Activated T-helper 1 cell treated with anti-CD3 and anti-CD28 coated beads, Interleukin-2, amount 50 U/mL, for 16 hours (primary cell): ENCODE measurements at regions not wholly inside any gene's neighbourhood (a gene's known extent, or its start where the extent isn't known, plus 50 kb on each side); places are given as distances from the start of the nearest gene placed in this dataset.

Source experiments
- DNase-seq, 2 donors: peaks; one replicate each; pipeline ENCODE4 v3.0.0-alpha.2; 2020; ENCODE audit warnings: low read depth in 1 of 2, low spot score in 1 of 2

GRCh38 chr3:43183456-43183855 lies 77.6 kb upstream of the POMGNT2 start:
- no peak for DNase-seq

- DNase-seq, result peak in 1 of 2 donors; percentile 23
Observed at GRCh38 chr3:43181202-43181821, 75.4 kb upstream of the POMGNT2 start.

GRCh38 chr3:43180694-43181093 lies 74.8 kb upstream of the POMGNT2 start:
- DNase-seq, result no peak

GRCh38 chr3:43180027-43180426 lies 74.1 kb upstream of the POMGNT2 start:
- no peak for DNase-seq

- DNase-seq, result no peak
Observed at GRCh38 chr3:43178891-43179366, 73.0 kb upstream of the POMGNT2 start.

- no peak for DNase-seq
Observed at GRCh38 chr3:43177085-43177484, 71.2 kb upstream of the POMGNT2 start.

GRCh38 chr3:43176666-43177065 lies 70.8 kb upstream of the POMGNT2 start:
- DNase-seq, result no peak

- DNase-seq, result no peak
Observed at GRCh38 chr3:43175541-43175940, 69.7 kb upstream of the POMGNT2 start.

- DNase-seq, result no peak
Observed at GRCh38 chr3:43173949-43174348, 68.1 kb upstream of the POMGNT2 start.

- DNase-seq, result no peak
Observed at GRCh38 chr3:43171748-43172147, 65.9 kb upstream of the POMGNT2 start.

DNA sequence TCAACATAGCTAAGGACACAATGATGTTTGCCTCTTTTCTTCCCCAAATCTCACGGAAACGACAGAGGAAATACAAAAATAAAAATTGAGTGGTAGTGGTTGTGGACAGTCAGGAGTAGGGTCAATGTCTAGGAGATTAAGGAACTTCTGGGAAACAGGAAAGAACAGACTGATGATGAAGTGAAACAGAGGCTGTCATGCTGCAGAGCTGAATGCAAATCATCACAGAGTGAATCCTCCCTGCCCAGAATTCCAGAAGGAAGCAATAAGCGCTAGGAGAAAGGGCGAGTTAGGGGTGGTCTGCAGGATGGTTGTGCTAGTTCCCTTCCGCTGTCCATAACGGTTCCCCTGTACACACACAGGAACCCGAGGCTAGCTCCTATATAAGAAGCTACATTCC lies 64.7 kb upstream of the POMGNT2 start:
- DNase-seq, result no peak

- DNase-seq, result no peak
Observed at GRCh38 chr3:43169987-43170386, 64.1 kb upstream of the POMGNT2 start.

GRCh38 chr3:43166406-43166805 lies 60.5 kb upstream of the POMGNT2 start:
- no peak for DNase-seq

- no peak for DNase-seq
Observed at GRCh38 chr3:43165786-43166185, 59.9 kb upstream of the POMGNT2 start.

DNA sequence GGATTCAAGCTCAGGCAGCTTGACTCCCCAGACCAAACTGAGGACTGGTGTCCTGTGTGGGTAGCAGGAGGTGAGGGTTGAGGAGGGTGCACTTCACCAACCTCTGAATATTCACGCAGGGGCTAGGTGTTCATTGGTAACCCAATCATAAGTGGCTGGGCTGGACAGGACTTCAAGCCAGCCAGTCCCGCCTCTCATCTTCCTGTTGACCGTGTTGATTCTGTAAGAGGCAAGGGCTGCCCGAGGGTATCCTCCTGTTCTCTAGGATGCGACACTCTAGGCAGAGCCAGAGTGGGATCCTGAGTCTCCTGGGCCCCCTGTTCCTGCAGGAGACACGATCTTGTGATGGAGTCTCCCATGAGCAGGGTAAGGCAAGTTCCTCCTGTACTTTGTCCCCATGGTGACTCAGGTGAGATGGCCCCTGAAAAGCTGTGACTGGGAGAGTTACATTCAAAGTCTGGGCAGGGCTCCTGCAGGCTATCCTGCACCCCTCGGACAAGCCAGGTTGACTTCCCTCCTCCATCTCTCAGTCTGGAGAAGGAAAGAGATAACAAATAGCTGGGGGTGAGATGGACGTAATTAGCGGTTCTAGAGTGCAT lies 58.1 kb upstream of the POMGNT2 start:
- DNase-seq, result no peak

GRCh38 chr3:43162230-43163084 lies 56.6 kb upstream of the POMGNT2 start:
- DNase-seq, result peak; percentile 16 to 23

- DNase-seq, result no peak
Observed at GRCh38 chr3:43161684-43162229, 55.9 kb upstream of the POMGNT2 start.

GRCh38 chr3:43160664-43161063 lies 54.8 kb upstream of the POMGNT2 start:
- no peak for DNase-seq

DNA sequence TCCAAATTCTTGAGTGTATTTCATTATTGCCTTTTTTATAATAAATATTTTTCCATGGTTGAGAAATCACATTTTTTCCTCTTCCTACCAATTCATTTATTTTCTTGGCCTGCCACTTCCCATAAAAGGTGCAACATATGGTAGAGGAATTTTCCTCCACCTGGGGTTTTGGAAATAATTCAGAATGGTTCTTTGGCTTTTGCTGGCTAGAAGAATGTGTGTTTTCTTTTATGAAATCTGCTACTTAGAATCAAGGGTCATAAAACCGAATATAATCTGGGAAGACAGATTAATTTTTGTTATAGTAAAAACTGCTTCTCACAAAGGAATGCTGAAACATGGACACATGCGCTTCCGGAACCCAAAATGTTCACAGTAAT lies 54.0 kb upstream of the POMGNT2 start:
- DNase-seq, result no peak

DNA sequence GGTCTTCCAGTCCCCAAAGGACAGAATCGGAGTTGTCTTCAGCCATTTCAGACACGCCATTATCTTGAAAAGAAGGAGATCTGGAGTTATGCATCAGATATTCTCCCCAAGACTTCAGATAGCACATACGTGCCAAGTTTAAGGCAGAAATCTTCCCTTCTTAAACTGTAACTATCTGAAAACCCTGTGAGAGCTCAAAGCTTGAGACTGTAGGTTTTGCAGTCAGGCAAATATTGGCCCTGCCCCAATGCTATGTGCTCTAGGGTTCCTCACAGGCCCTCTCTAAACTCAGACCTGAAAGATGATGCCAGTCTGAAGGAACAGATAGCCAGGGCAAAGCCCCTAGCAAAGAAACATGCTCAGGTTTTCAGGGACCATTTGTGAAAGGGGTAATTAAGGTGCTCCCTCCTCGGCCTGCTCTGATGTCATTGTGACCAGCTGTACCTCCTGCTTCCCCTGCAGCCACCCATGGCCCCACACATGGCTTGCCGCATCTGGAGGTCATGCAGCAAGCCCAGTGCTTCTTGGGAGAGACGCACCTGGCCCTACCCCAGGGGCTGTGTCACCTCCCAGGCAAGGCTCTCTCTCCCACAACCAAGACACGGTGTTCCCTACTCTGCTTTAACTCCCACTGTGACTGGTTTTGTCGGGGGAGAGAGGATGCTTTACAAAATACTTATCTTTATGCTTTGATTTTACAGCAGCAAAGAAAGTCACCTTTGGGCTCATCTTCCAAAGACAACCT lies 53.4 kb upstream of the POMGNT2 start:
- DNase-seq, result no peak

DNA sequence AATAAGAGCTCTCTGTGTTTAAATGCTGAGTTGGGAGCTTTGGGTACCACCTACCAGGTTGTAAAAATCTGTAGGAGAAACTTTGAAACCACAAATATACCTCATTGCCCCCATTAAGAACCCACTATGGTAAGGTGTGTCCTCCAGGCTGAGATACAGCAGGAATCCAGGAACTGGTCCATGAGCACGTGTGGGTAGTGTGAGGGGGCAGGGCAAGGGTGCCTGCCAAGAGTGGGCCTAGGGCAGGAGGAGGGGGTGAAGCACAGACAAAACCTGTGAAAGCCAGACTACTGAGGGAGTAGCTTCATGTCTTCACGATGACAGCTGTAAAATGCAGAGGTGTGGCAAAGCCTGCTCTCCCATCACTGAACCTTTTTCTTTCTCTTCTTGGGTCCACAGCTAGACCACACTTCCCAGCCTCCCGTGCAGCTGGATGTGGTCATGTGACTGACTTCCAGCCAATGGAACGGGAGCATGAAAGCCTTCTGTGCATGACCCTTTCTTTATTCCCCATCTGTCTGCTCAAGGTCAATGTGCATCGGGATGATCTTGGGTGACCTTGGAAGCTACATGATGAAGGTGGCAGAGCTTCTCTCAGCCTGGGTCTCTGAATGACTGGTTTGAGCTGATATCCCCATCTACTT lies 51.1 kb upstream of the POMGNT2 start:
- no peak for DNase-seq
